ENCODE measurements at regions not wholly inside any gene's neighbourhood (a gene's known extent, or its start where the extent isn't known, plus 50 kb on each side); places are given as distances from the start of the nearest gene placed in this dataset.

DNA sequence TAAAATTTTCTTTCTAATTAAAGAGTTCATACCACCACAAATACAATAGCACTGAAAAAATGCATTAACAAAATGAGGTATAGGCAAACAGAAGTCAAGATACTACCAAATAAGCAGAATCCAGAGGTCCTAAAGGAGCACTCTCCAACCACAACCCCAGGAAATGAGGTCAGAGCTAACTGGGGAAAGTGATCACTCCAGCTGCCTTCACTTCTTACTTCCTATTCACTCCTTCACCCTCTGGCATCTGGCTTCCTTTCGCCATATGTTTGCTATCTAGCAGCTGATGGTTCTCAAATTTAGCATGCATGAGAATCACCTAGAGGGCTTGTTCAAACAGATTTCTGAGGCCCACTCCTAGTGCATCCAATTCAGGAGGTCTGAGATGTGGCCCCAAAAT, 212.6 kb upstream of the ACVR2A start:
- DNase-seq = no peak
- in situ Hi-C loops (cut with HindIII; ENCODE audit: low pct_ligation_motif_present, low sequenced_read_pairs) = no loop called here

DNA sequence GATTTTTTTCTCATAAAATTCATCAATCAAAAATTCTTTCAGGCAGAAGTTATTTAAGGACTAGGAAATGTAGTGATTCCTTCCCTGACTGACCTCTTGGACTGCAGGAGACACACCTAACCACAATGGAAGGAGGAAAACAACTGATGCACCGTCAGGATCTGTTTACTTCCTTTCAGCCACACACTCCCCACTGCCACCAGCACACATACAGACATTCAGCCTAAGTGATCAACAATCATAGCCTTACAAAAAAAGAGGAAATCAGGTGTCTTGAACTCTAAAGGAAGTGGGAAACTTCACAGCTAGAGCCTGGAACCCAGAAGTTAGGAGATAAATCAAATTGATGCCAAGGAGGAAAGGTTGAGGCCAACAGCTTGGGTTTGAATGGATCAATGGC, 213.5 kb upstream of the ACVR2A start:
- Histone ChIP-seq H3K27ac (no peak overlapping the region), H3K36me3 (replicated peaks) (no peaks in the 10 kb centered on the region), H3K27me3 (replicated peaks) (no peaks in the 10 kb centered on the region), H3K4me3 (ENCODE audit: low read depth, low read length) (no peak overlapping the region)
- in situ Hi-C loops (cut with HindIII; ENCODE audit: low pct_ligation_motif_present, low sequenced_read_pairs) = no loop called here
- no peak for DNase-seq
- TF ChIP-seq CTCF (IDR thresholded peaks at IDR 0.05; ENCODE audit: low read depth, low read length, missing control alignments) = no peak

More for the DNA sequence above, 212.6 kb upstream of the ACVR2A start:
- Histone ChIP-seq H3K36me3 (replicated peaks) (no peaks in the 10 kb centered on the region), H3K27me3 (replicated peaks) (no peaks in the 10 kb centered on the region), H3K27ac (no peak overlapping the region), H3K4me3 (ENCODE audit: low read depth, low read length) (no peak overlapping the region)
- TF ChIP-seq CTCF (IDR thresholded peaks at IDR 0.05; ENCODE audit: low read depth, low read length, missing control alignments) = no peak

GRCh38 chr2:147630585-147630984, 214.2 kb upstream of the ACVR2A start:
- TF ChIP-seq CTCF (IDR thresholded peaks at IDR 0.05; ENCODE audit: low read depth, low read length, missing control alignments) = no peak
- in situ Hi-C loops (cut with HindIII; ENCODE audit: low pct_ligation_motif_present, low sequenced_read_pairs) = no loop called here
- no peak overlapping the region for H3K27ac ChIP-seq
- no peaks in the 10 kb centered on the region for H3K36me3 ChIP-seq (replicated peaks)
- no peaks in the 10 kb centered on the region for H3K27me3 ChIP-seq (replicated peaks)
- H3K4me3 ChIP-seq (ENCODE audit: low read depth, low read length) = no peak overlapping the region
- DNase-seq = no peak

DNA sequence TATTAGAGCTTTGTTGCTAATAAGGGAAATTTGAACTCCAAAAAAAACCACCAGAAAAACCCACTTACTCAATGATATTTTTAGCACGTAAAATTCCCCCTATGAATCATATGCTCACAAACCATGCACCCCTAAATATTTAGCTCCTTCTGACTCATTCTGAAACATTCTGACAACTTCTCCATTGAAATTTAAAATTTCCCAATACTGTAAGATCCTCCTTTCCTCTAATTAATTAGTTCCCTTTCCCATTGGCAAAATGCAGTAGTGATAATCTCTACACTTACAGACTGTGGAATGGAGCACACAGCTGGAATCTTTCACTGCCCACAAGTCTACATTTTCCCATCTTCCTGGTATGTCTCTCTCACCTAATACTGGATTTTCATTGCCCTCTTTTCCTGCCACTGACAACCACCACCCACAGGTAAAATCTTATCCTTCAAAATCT, 215.8 kb upstream of the ACVR2A start:
- H3K4me3 ChIP-seq (ENCODE audit: low read depth, low read length) = no peak overlapping the region
- no peak for DNase-seq
- TF ChIP-seq CTCF (IDR thresholded peaks at IDR 0.05; ENCODE audit: low read depth, low read length, missing control alignments) = no peak
- H3K36me3 ChIP-seq (replicated peaks) = no peaks in the 10 kb centered on the region
- in situ Hi-C loops (cut with HindIII; ENCODE audit: low pct_ligation_motif_present, low sequenced_read_pairs) = no loop called here
- no peaks in the 10 kb centered on the region for H3K27me3 ChIP-seq (replicated peaks)
- H3K27ac ChIP-seq = no peak overlapping the region

- no peak for TF ChIP-seq CTCF (IDR thresholded peaks at IDR 0.05; ENCODE audit: low read depth, low read length, missing control alignments)
- no peaks in the 10 kb centered on the region for H3K36me3 ChIP-seq (replicated peaks)
- H3K4me3 ChIP-seq (ENCODE audit: low read depth, low read length) = no peak overlapping the region
- no peaks in the 10 kb centered on the region for H3K27me3 ChIP-seq (replicated peaks)
- no peak overlapping the region for H3K27ac ChIP-seq
- DNase-seq = no peak
- in situ Hi-C loops (cut with HindIII; ENCODE audit: low pct_ligation_motif_present, low sequenced_read_pairs) = no loop called here
Measured at GRCh38 chr2:147623328-147623727, 221.5 kb upstream of the ACVR2A start.

- H3K4me3 ChIP-seq (ENCODE audit: low read depth, low read length) = no peak overlapping the region
- TF ChIP-seq CTCF (IDR thresholded peaks at IDR 0.05; ENCODE audit: low read depth, low read length, missing control alignments) = no peak
- H3K36me3 ChIP-seq (replicated peaks) = no peaks in the 10 kb centered on the region
- in situ Hi-C loops (cut with HindIII; ENCODE audit: low pct_ligation_motif_present, low sequenced_read_pairs) = no loop called here
- H3K27me3 ChIP-seq (replicated peaks) = no peaks in the 10 kb centered on the region
- DNase-seq = no peak
- no peak overlapping the region for H3K27ac ChIP-seq
Measured at GRCh38 chr2:147621656-147622197, 223.1 kb upstream of the ACVR2A start.
